Peyer's patch (tissue), 4 donors: ENCODE measurements at regions not wholly inside any gene's neighbourhood (a gene's known extent, or its start where the extent isn't known, plus 50 kb on each side); places are given as distances from the start of the nearest gene placed in this dataset.

Source experiments
- DNase-seq, 3 donors: peaks; one replicate each; pipeline ENCODE4 v3.0.0-alpha.2; 2017 to 2019
- H3K27ac ChIP-seq, 4 donors: fragments of 200-600 bp; sonication (generic); one replicate each; pipeline ENCODE4 v1.5.1; 2016 to 2019
- H3K27me3 ChIP-seq, 2 donors: fragments of 200-600 bp; sonication (generic); one replicate each; pipeline ENCODE4 v1.5.1; 2019
- H3K36me3 ChIP-seq, 3 donors: fragments of 200-600 bp; sonication (generic); one replicate each; pipeline ENCODE4 v1.5.1; 2016 to 2019
- H3K4me1 ChIP-seq, 4 donors: fragments of 200-600 bp; sonication (generic); one replicate each; pipeline ENCODE4 v1.5.1; 2016 to 2019
- H3K4me3 ChIP-seq, 4 donors: fragments of 200-600 bp; sonication (generic); 1 replicate in 3 of 4; 2 replicates in 1 of 4; pipeline ENCODE4 v1.5.1; 2016 to 2019; ENCODE audit warnings: mild to moderate bottlenecking in 1 of 4
- H3K9me3 ChIP-seq, 4 donors: fragments of 200-600 bp; sonication (generic); one replicate each; pipeline ENCODE4 v1.5.1; 2016 to 2019; ENCODE audit warnings: mild to moderate bottlenecking in 1 of 4
- CTCF ChIP-seq, 6 experiments: fragments of 450-650 bp in 4 of 6; fragments of 200-600 bp in 2 of 6; sonication (generic) in 1 of 6; IDR thresholded peaks; one replicate each; pipeline ENCODE4 v1.5.1; 2017 to 2019; ENCODE audit warnings: antibody characterized with exemption in 6 of 6, mild to moderate bottlenecking in 3 of 6, moderate library complexity in 1 of 6
- POLR2A ChIP-seq, 2 donors: fragments of 450-650 bp; IDR thresholded peaks; one replicate each; pipeline ENCODE4 v1.5.1; 2017; ENCODE audit warnings: antibody characterized with exemption in 2 of 2, mild to moderate bottlenecking in 2 of 2, moderate library complexity in 2 of 2

- H3K4me3 ChIP-seq, result no peak overlapping the region
- no peaks in the 10 kb centered on the region for H3K36me3 ChIP-seq
- H3K9me3 ChIP-seq, result no peaks in the 10 kb centered on the region
- no peak overlapping the region for H3K27ac ChIP-seq
- TF ChIP-seq CTCF (IDR thresholded peaks at IDR 0.05), result no peak
- TF ChIP-seq POLR2A (IDR thresholded peaks at IDR 0.05), result no peak
- no peaks in the 10 kb centered on the region for H3K4me1 ChIP-seq
- no peaks in the 10 kb centered on the region for H3K27me3 ChIP-seq
- no peak for DNase-seq
Measured at GRCh38 chr4:12979797-12980196, 504.3 kb downstream of the RAB28 start.

GRCh38 chr4:12978310-12978709 is 505.8 kb downstream of the RAB28 start:
- Histone ChIP-seq H3K9me3 (no peaks in the 10 kb centered on the region), H3K27ac (no peak overlapping the region), H3K4me3 (no peak overlapping the region), H3K4me1 (no peaks in the 10 kb centered on the region), H3K36me3 (no peaks in the 10 kb centered on the region), H3K27me3 (no peaks in the 10 kb centered on the region)
- DNase-seq, result no peak
- no peak for TF ChIP-seq CTCF (IDR thresholded peaks at IDR 0.05)
- TF ChIP-seq POLR2A (IDR thresholded peaks at IDR 0.05), result no peak

GRCh38 chr4:12975511-12975910 is 508.6 kb downstream of the RAB28 start:
- H3K4me3 ChIP-seq, result no peak overlapping the region
- H3K27me3 ChIP-seq, result no peaks in the 10 kb centered on the region
- DNase-seq, result no peak
- H3K9me3 ChIP-seq, result no peaks in the 10 kb centered on the region
- H3K36me3 ChIP-seq, result no peaks in the 10 kb centered on the region
- TF ChIP-seq POLR2A (IDR thresholded peaks at IDR 0.05) (no peak), CTCF (IDR thresholded peaks at IDR 0.05) (no peak)
- no peaks in the 10 kb centered on the region for H3K4me1 ChIP-seq
- no peak overlapping the region for H3K27ac ChIP-seq

- no peak for DNase-seq
- Histone ChIP-seq H3K36me3 (no peaks in the 10 kb centered on the region), H3K4me1 (no peaks in the 10 kb centered on the region), H3K9me3 (no peaks in the 10 kb centered on the region), H3K27ac (no peak overlapping the region), H3K4me3 (no peak overlapping the region), H3K27me3 (no peaks in the 10 kb centered on the region)
- TF ChIP-seq CTCF (IDR thresholded peaks at IDR 0.05), result no peak
- no peak for TF ChIP-seq POLR2A (IDR thresholded peaks at IDR 0.05)
Measured at GRCh38 chr4:12973522-12973921, 510.6 kb downstream of the RAB28 start.

GRCh38 chr4:12968345-12968744 is 515.8 kb downstream of the RAB28 start:
- TF ChIP-seq CTCF (IDR thresholded peaks at IDR 0.05), result no peak
- TF ChIP-seq POLR2A (IDR thresholded peaks at IDR 0.05), result no peak
- H3K27ac ChIP-seq, result no peak overlapping the region
- no peaks in the 10 kb centered on the region for H3K36me3 ChIP-seq
- H3K4me1 ChIP-seq, result no peaks in the 10 kb centered on the region
- H3K27me3 ChIP-seq, result no peaks in the 10 kb centered on the region
- H3K9me3 ChIP-seq, result no peaks in the 10 kb centered on the region
- DNase-seq, result no peak
- no peak overlapping the region for H3K4me3 ChIP-seq

GRCh38 chr4:12966726-12967125 is 517.4 kb downstream of the RAB28 start:
- H3K4me1 ChIP-seq, result no peaks in the 10 kb centered on the region
- H3K27ac ChIP-seq, result no peak overlapping the region
- no peaks in the 10 kb centered on the region for H3K36me3 ChIP-seq
- TF ChIP-seq CTCF (IDR thresholded peaks at IDR 0.05) (no peak), POLR2A (IDR thresholded peaks at IDR 0.05) (no peak)
- H3K27me3 ChIP-seq, result no peaks in the 10 kb centered on the region
- no peaks in the 10 kb centered on the region for H3K9me3 ChIP-seq
- DNase-seq, result no peak
- H3K4me3 ChIP-seq, result no peak overlapping the region
